SK-N-SH (cell line): ENCODE measurements at regions not wholly inside any gene's neighbourhood (a gene's known extent, or its start where the extent isn't known, plus 50 kb on each side); places are given as distances from the start of the nearest gene placed in this dataset.

Experiments
- NFIC ChIP-seq: IDR thresholded peaks from 2 replicates; pipeline ENCODE4 v1.4.0; 2012; ENCODE audit warnings: borderline replicate concordance
- PBX3 ChIP-seq: IDR thresholded peaks from 2 replicates; pipeline ENCODE4; 2012
- TF ChIP-seq, protein P1 (sequence below): IDR thresholded peaks from 2 replicates; pipeline ENCODE4 v1.4.0; 2012; ENCODE audit warnings: low read depth, borderline replicate concordance

DNA sequence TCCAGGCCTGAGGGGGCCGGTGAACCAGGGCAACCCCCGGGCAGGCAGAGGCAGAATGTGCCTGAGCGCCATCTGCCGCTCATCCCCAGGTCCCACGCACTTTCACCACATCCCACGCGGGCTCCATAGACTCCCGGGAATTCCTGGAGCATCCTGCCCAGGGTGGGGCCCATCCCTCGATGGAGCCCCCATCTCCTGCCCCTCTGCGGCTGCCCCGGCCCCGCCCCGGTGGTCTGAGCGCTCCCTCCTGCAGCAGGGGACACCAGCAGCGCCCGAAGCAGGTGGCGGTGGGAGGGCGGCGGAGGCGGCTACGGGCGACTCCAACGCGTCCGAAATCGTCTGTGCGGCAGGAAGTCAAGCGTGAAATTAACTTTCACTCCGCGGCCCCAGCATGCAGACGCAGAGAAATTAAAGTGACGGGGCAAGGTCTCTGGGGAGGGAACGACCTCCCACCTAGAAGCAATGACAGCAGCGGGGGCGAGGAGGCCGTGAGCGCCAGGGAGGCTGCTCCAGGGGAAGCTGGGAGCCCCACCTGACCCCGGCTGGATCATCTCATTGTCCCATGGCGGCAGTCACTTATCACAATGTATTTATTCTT, 122.2 kb downstream of the NCOR2 start:
- TF ChIP-seq, protein P1, sequence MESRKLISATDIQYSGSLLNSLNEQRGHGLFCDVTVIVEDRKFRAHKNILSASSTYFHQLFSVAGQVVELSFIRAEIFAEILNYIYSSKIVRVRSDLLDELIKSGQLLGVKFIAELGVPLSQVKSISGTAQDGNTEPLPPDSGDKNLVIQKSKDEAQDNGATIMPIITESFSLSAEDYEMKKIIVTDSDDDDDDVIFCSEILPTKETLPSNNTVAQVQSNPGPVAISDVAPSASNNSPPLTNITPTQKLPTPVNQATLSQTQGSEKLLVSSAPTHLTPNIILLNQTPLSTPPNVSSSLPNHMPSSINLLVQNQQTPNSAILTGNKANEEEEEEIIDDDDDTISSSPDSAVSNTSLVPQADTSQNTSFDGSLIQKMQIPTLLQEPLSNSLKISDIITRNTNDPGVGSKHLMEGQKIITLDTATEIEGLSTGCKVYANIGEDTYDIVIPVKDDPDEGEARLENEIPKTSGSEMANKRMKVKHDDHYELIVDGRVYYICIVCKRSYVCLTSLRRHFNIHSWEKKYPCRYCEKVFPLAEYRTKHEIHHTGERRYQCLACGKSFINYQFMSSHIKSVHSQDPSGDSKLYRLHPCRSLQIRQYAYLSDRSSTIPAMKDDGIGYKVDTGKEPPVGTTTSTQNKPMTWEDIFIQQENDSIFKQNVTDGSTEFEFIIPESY: no peak
- no peak for TF ChIP-seq NFIC
- no peak for TF ChIP-seq PBX3
